ENCODE measurements at regions not wholly inside any gene's neighbourhood (a gene's known extent, or its start where the extent isn't known, plus 50 kb on each side); places are given as distances from the start of the nearest gene placed in this dataset.

GRCh38 chr3:71849681-71850080 is 64.7 kb upstream of the PROK2 start:
- H3K4me1 ChIP-seq (ENCODE audit: control insufficient read depth in 5 of 5, insufficient read depth in 5 of 5, low read length in 5 of 5), result no peaks in the 10 kb centered on the region
- H3K4me3 ChIP-seq, result no peak overlapping the region
- peaks cover 0 to 7% (median 4%) of the 10 kb centered on the region in 3 donors for H3K27me3 ChIP-seq (ENCODE audit: control insufficient read depth in 3 of 3, insufficient read depth in 3 of 3, low read length in 2 of 3)
- ATAC-seq (ENCODE audit: insufficient read depth, low FRiP score) (no peak), DNase-seq (no peak)
- peaks cover 0 to 5% (median 0%) of the 10 kb centered on the region in 4 donors for H3K9me3 ChIP-seq (ENCODE audit: control insufficient read depth in 4 of 4, insufficient read depth in 3 of 4, low read length in 3 of 4)
- H3K9ac ChIP-seq (ENCODE audit: insufficient read depth in 1 of 2, low read length in 2 of 2), result no peak overlapping the region
- H3K36me3 ChIP-seq (ENCODE audit: control insufficient read depth in 4 of 4, insufficient read depth in 4 of 4, low read length in 4 of 4), result no peaks in the 10 kb centered on the region
- TF ChIP-seq, protein P1, sequence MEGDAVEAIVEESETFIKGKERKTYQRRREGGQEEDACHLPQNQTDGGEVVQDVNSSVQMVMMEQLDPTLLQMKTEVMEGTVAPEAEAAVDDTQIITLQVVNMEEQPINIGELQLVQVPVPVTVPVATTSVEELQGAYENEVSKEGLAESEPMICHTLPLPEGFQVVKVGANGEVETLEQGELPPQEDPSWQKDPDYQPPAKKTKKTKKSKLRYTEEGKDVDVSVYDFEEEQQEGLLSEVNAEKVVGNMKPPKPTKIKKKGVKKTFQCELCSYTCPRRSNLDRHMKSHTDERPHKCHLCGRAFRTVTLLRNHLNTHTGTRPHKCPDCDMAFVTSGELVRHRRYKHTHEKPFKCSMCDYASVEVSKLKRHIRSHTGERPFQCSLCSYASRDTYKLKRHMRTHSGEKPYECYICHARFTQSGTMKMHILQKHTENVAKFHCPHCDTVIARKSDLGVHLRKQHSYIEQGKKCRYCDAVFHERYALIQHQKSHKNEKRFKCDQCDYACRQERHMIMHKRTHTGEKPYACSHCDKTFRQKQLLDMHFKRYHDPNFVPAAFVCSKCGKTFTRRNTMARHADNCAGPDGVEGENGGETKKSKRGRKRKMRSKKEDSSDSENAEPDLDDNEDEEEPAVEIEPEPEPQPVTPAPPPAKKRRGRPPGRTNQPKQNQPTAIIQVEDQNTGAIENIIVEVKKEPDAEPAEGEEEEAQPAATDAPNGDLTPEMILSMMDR (IDR thresholded peaks at IDR 0.05; ENCODE audit: control extremely low read depth, extremely low read depth), result no peak
- H3K27ac ChIP-seq (ENCODE audit: low read depth in 1 of 2, low read length in 1 of 2), result no peak overlapping the region

DNA sequence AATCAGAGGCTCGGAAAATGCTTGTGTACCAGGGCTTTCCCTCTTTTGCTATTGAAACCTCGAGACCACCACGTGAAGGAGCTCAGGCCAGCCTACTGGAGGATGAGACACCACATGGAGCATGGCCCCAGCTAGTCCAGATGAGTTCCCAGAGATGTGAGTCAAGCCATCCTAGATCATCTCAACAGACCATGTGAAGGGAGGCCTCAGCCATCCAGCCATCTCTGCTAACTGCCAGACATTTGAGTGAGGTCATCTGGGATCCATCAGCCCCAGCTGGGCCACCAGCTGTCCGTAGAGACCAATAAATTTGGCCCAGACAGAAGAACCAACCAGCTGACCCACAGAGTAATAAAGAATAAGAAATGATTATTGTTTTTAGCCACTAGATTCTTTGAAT is 62.8 kb upstream of the PROK2 start:
- H3K36me3 ChIP-seq (ENCODE audit: control insufficient read depth in 4 of 4, insufficient read depth in 4 of 4, low read length in 4 of 4), result no peaks in the 10 kb centered on the region
- peaks cover 0 to 13% (median 7%) of the 10 kb centered on the region in 3 donors for H3K27me3 ChIP-seq (ENCODE audit: control insufficient read depth in 3 of 3, insufficient read depth in 3 of 3, low read length in 2 of 3)
- TF ChIP-seq, protein P1 (IDR thresholded peaks at IDR 0.05; ENCODE audit: control extremely low read depth, extremely low read depth), result no peak
- H3K9me3 ChIP-seq (ENCODE audit: control insufficient read depth in 4 of 4, insufficient read depth in 3 of 4, low read length in 3 of 4), result peaks cover 0 to 5% (median 0%) of the 10 kb centered on the region in 4 donors
- no peaks in the 10 kb centered on the region for H3K4me1 ChIP-seq (ENCODE audit: control insufficient read depth in 5 of 5, insufficient read depth in 5 of 5, low read length in 5 of 5)
- no peak overlapping the region for H3K4me3 ChIP-seq
- no peak overlapping the region for H3K27ac ChIP-seq (ENCODE audit: low read depth in 1 of 2, low read length in 1 of 2)
- H3K9ac ChIP-seq (ENCODE audit: insufficient read depth in 1 of 2, low read length in 2 of 2), result no peak overlapping the region
- DNase-seq (no peak), ATAC-seq (ENCODE audit: insufficient read depth, low FRiP score) (no peak)
- 69 to 88% methylated on average over 4 of the region's 4 CpGs for WGBS, 2 donors

- TF ChIP-seq, protein P1 (IDR thresholded peaks at IDR 0.05; ENCODE audit: control extremely low read depth, extremely low read depth), result no peak
- ATAC-seq (ENCODE audit: insufficient read depth, low FRiP score) (no peak), DNase-seq (no peak)
- WGBS, 2 donors, result 73 to 82% methylated on average over 10 of the region's 10 CpGs
- no peak overlapping the region for H3K4me3 ChIP-seq
- H3K9me3 ChIP-seq (ENCODE audit: control insufficient read depth in 4 of 4, insufficient read depth in 3 of 4, low read length in 3 of 4), result peaks cover 0 to 5% (median 0%) of the 10 kb centered on the region in 4 donors
- H3K27ac ChIP-seq (ENCODE audit: low read depth in 1 of 2, low read length in 1 of 2), result no peak overlapping the region
- no peak overlapping the region for H3K9ac ChIP-seq (ENCODE audit: insufficient read depth in 1 of 2, low read length in 2 of 2)
- H3K36me3 ChIP-seq (ENCODE audit: control insufficient read depth in 4 of 4, insufficient read depth in 4 of 4, low read length in 4 of 4), result no peaks in the 10 kb centered on the region
- H3K4me1 ChIP-seq (ENCODE audit: control insufficient read depth in 5 of 5, insufficient read depth in 5 of 5, low read length in 5 of 5), result no peaks in the 10 kb centered on the region
- peaks cover 0 to 13% (median 7%) of the 10 kb centered on the region in 3 donors for H3K27me3 ChIP-seq (ENCODE audit: control insufficient read depth in 3 of 3, insufficient read depth in 3 of 3, low read length in 2 of 3)
Measured at GRCh38 chr3:71846185-71846584, 61.2 kb upstream of the PROK2 start.

DNA sequence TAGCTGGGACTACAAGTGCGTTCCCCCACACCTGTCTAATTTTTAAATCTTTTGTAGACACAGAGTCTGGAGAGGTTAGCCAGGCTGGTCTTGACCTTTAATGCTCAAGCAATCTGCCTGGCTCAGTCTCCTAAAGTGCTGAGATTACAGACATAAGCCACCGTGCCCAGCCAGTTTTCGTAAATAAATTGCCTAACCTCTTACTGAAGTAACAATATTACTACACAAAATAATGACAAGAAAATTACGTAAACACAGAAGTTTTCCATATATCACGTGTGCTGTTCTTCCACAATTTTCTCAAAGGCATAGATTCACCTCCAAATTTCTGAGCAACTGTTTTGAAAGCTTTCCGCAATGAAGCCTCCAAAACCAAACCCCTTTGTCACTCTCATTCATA is 58.1 kb upstream of the PROK2 start:
- peaks cover 0 to 13% (median 7%) of the 10 kb centered on the region in 3 donors for H3K27me3 ChIP-seq (ENCODE audit: control insufficient read depth in 3 of 3, insufficient read depth in 3 of 3, low read length in 2 of 3)
- no peak for DNase-seq
- H3K4me3 ChIP-seq, result no peak overlapping the region
- WGBS, 2 donors, result 41 to 62% methylated on average over 6 of the region's 6 CpGs
- H3K27ac ChIP-seq (ENCODE audit: low read depth in 1 of 2, low read length in 1 of 2), result no peak overlapping the region
- peaks cover 0 to 3% (median 0%) of the 10 kb centered on the region in 4 donors for H3K9me3 ChIP-seq (ENCODE audit: control insufficient read depth in 4 of 4, insufficient read depth in 3 of 4, low read length in 3 of 4)
- H3K4me1 ChIP-seq (ENCODE audit: control insufficient read depth in 5 of 5, insufficient read depth in 5 of 5, low read length in 5 of 5), result no peaks in the 10 kb centered on the region
- TF ChIP-seq, protein P1 (IDR thresholded peaks at IDR 0.05; ENCODE audit: control extremely low read depth, extremely low read depth), result no peak
- H3K36me3 ChIP-seq (ENCODE audit: control insufficient read depth in 4 of 4, insufficient read depth in 4 of 4, low read length in 4 of 4), result no peaks in the 10 kb centered on the region
- no peak overlapping the region for H3K9ac ChIP-seq (ENCODE audit: insufficient read depth in 1 of 2, low read length in 2 of 2)
- ATAC-seq (ENCODE audit: insufficient read depth, low FRiP score), result no peak
